Ovary (tissue), 7 donors: ENCODE measurements at regions not wholly inside any gene's neighbourhood (a gene's known extent, or its start where the extent isn't known, plus 50 kb on each side); places are given as distances from the start of the nearest gene placed in this dataset.

Source experiments
- DNase-seq, 5 donors: peaks; one replicate each; pipeline ENCODE4 v3.0.0-alpha.2; 2019 to 2020
- H3K27ac ChIP-seq, 2 donors: fragments of 200-600 bp; one replicate each; pipeline versions ENCODE4 v1.5.1 to v1.8.0; 2019 to 2022
- H3K27me3 ChIP-seq: fragments of 200-600 bp; one replicate; pipeline ENCODE4 v1.8.0; 2022
- H3K36me3 ChIP-seq: fragments of 200-600 bp; sonication (generic); one replicate; pipeline ENCODE4 v1.5.1; 2019
- H3K4me1 ChIP-seq: one replicate; pipeline ENCODE4 v1.8.1; 2013; ENCODE audit warnings: mild to moderate bottlenecking, moderate library complexity; ENCODE audit not compliant: insufficient read depth
- H3K4me3 ChIP-seq: fragments of 200-600 bp; sonication (generic); one replicate; pipeline ENCODE4 v1.5.1; 2017
- H3K9me3 ChIP-seq, 2 donors: fragments of 200-600 bp in 1 of 2; sonication (generic) in 1 of 2; one replicate each; pipeline versions ENCODE4 v1.5.1 to v1.8.1; 2013 to 2019; ENCODE audit warnings: mild to moderate bottlenecking in 1 of 2, moderate library complexity in 1 of 2
- EP300 ChIP-seq: sonication (generic); formaldehyde crosslinking; IDR thresholded peaks from one replicate; pipeline ENCODE4 v1.6.1; 2017; ENCODE audit warnings: antibody characterized with exemption
- POLR2A ChIP-seq: fragments of 450-650 bp; IDR thresholded peaks from one replicate; pipeline ENCODE4 v1.6.1; 2017; ENCODE audit warnings: antibody characterized with exemption, mild to moderate bottlenecking, moderate library complexity
- WGBS, 3 donors: extraction: QIAGEN DNeasy Blood & Tissue Kit in 1 of 3; methylation state at CpG; one replicate each; pipeline versions ENCODE4 v1.1.5 to v1.1.7; 2013 to 2017; 5-methylcytosine and 5-hydroxymethylcytosine counted together
- intact Hi-C, 4 donors: fragments of 100-400 bp; cut with DNase I; formaldehyde crosslinking; loops; one replicate each; pipeline versions ENCODE4 v1.11.0 to v1.15.1; 2022 to 2023
- TF ChIP-seq, protein P1 (sequence below), 3 donors: fragments of 450-650 bp in 2 of 3; fragments of 200-600 bp in 1 of 3; IDR thresholded peaks; one replicate each; pipeline versions ENCODE4 v1.5.1 to v1.8.0; 2016 to 2022; ENCODE audit warnings: antibody characterized with exemption in 3 of 3, mild to moderate bottlenecking in 1 of 3
- donor health status: DM: no; HTN: no; CAD: no; lungs with moderate emphysema.
- donor health status: DM: no; HTN: no; CAD: no.
- donor health status: Bipolar disorder and iron deficiency.
- donor health status: DM: no; HTN: no; CAD: no.
- donor health status: DM: yes; HTN: yes; CAD: no.

- H3K36me3 ChIP-seq, result no peaks in the 10 kb centered on the region
- H3K9me3 ChIP-seq, result no peaks in the 10 kb centered on the region
- no peak overlapping the region for H3K4me3 ChIP-seq
- H3K27me3 ChIP-seq, result no peaks in the 10 kb centered on the region
- 81 to 84% (median 82%) methylated on average over 4 of the region's 4 CpGs for WGBS, 3 donors
- TF ChIP-seq POLR2A, result no peak
- TF ChIP-seq EP300, result no peak
- TF ChIP-seq, protein P1, sequence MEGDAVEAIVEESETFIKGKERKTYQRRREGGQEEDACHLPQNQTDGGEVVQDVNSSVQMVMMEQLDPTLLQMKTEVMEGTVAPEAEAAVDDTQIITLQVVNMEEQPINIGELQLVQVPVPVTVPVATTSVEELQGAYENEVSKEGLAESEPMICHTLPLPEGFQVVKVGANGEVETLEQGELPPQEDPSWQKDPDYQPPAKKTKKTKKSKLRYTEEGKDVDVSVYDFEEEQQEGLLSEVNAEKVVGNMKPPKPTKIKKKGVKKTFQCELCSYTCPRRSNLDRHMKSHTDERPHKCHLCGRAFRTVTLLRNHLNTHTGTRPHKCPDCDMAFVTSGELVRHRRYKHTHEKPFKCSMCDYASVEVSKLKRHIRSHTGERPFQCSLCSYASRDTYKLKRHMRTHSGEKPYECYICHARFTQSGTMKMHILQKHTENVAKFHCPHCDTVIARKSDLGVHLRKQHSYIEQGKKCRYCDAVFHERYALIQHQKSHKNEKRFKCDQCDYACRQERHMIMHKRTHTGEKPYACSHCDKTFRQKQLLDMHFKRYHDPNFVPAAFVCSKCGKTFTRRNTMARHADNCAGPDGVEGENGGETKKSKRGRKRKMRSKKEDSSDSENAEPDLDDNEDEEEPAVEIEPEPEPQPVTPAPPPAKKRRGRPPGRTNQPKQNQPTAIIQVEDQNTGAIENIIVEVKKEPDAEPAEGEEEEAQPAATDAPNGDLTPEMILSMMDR (IDR thresholded peaks at IDR 0.05), result no peak
- H3K4me1 ChIP-seq, result peaks cover 35% of the 10 kb centered on the region
- no peak overlapping the region for H3K27ac ChIP-seq
- intact Hi-C loops, result no loop called here
- DNase-seq, result no peak
Measured at GRCh38 chr9:127553793-127554192, 58.3 kb upstream of the STXBP1 start.

DNA sequence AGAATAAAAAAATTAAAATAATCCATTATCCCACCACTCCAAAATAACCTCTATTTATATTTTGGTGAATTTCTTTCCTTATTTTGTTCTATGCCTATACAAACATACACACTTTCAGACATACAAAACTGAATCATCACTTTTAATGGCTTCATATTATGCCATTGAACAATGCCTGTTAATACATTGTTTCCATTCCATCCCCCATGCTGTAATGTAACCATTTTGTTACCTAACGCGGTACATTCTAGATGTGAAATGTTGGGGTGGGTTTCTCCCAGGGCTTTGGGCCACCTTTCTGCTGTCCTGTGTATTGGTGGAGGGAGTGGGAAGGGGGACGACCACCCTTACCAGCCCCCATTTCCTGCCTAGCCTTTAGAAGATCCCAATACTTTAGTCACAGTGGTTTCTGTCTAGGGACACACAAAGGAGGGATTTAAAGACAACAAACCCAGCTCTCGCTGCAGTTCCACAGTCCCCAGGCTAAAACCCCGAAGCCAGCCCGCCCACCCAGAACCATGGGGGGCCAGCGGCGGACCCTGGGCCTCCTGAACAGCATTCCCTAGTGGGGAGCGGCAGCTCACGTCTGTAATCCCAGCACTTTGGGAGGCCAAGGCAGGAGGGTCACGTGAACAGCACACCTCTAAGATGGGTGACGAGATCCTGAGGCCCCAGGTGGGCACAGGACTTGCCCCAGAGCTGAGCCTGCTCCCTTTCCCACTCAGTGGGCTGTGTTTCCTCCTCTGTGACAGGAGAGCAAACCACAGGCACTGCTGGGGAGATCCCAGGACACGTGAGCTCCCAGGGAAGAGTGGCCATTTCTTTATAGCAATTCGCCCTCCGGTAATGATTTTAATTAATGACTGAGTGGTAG lies 56.9 kb upstream of the STXBP1 start:
- no peaks in the 10 kb centered on the region for H3K9me3 ChIP-seq
- intact Hi-C loops, result no loop called here
- no peak for DNase-seq
- H3K27me3 ChIP-seq, result no peaks in the 10 kb centered on the region
- peaks cover 36% of the 10 kb centered on the region for H3K4me1 ChIP-seq
- peak overlapping the region; percentile 33 to 81 for H3K27ac ChIP-seq
- H3K4me3 ChIP-seq, result no peak overlapping the region
- H3K36me3 ChIP-seq, result no peaks in the 10 kb centered on the region
- WGBS, 3 donors, result 84 to 88% (median 87%) methylated on average over 15 of the region's 15 CpGs
- TF ChIP-seq EP300 (no peak), POLR2A (no peak)
- TF ChIP-seq, protein P1 (IDR thresholded peaks at IDR 0.05), result no peak

DNA sequence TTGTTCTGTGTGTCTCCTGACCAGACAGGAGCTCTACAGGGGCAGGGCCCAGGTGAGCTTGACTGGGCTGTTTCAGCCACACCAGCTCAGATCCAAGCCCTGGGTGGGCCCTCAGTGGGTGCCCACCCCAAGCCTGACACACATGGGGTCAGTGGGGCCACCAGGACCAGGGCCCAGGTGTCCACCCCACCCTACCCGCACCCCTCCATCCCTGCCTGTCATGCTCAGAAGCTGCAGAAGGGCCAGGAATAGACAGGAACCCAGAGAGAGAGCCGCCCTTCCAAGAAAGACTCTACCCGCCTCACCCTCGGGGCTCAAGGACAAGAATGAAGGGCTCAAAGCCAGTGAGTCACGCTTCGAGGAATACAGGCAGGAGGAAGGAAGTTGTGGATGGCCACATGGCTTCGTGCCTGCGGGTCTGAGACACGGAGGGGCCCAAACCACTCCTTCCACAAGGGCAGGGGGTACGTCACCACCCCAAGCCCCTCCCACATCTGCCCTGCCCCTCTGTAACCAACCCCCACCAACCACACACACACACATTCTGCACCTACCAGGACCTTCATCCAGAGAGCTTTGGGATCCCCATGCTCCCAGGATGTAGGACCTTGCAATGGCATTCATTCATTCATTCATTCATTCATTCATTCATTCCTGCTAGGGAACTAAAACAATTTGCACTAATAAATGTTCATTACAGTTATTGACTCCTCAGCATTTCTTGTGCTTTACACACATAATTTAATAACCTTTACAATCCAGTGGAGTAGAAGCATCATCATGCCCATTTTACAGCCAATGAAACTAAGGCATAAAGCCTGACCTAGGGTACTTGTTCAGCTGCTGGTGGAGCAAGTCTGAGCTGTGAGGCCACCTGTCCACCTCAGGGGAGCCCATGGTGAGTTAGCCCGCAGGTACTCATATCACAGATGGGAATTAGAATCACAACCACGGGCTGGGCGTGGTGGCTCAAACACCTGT lies 55.9 kb upstream of the STXBP1 start:
- WGBS, 3 donors, result 26 to 32% (median 30%) methylated on average over 13 of the region's 13 CpGs

GRCh38 chr9:127556871-127557270 lies 55.2 kb upstream of the STXBP1 start:
- 64 to 70% (median 68%) methylated on average over 4 of the region's 4 CpGs for WGBS, 3 donors
- intact Hi-C loops, result no loop called here
- no peak for DNase-seq
- H3K9me3 ChIP-seq, result no peaks in the 10 kb centered on the region
- no peak overlapping the region for H3K4me3 ChIP-seq
- TF ChIP-seq, protein P1 (IDR thresholded peaks at IDR 0.05), result no peak
- no peak for TF ChIP-seq POLR2A
- no peak for TF ChIP-seq EP300
- H3K27ac ChIP-seq, result peak overlapping the region in 1 of 2 donors; percentile 81
- no peaks in the 10 kb centered on the region for H3K36me3 ChIP-seq
- no peaks in the 10 kb centered on the region for H3K27me3 ChIP-seq
- H3K4me1 ChIP-seq, result peaks cover 41% of the 10 kb centered on the region

More for the DNA sequence above, 55.9 kb upstream of the STXBP1 start:
- Histone ChIP-seq H3K27me3 (no peaks in the 10 kb centered on the region), H3K4me1 (peaks cover 37% of the 10 kb centered on the region), H3K4me3 (no peak overlapping the region), H3K36me3 (no peaks in the 10 kb centered on the region), H3K27ac (peak overlapping the region; percentile 33 to 81), H3K9me3 (no peaks in the 10 kb centered on the region)
- TF ChIP-seq POLR2A, result no peak
- peak; percentile 40 for TF ChIP-seq EP300
- TF ChIP-seq, protein P1 (IDR thresholded peaks at IDR 0.05), result no peak
- peak; percentile 78 to 88 (median 81) for DNase-seq
- intact Hi-C loops, result no loop called here
